OCI-LY7 (cell line): ENCODE measurements at regions not wholly inside any gene's neighbourhood (a gene's known extent, or its start where the extent isn't known, plus 50 kb on each side); places are given as distances from the start of the nearest gene placed in this dataset.
"Not testable (repeated sequence)": the region's sequence is repeated elsewhere in the genome, so short reads cannot be mapped to it uniquely, and the experiment has no call there.

ENCODE experiments used
- BruUV-seq: library from RNA; stranded (reverse); fragments of 400-500 nt; replicated peaks from 2 replicates; lab custom pipeline; 2021; lab: Mats Ljungman, UMichigan
- CTCF ChIA-PET: fragments of 300-600 bp; sonication (Branson Sonifier 250); formaldehyde crosslinking; loops from one replicate; lab custom pipeline; 2022; ENCODE audit warnings: antibody characterized with exemption; ENCODE audit not compliant: unreplicated experiment; lab: Charles Lee
- POLR2A ChIA-PET: fragments of 300-600 bp; sonication (Branson Sonifier 250); formaldehyde crosslinking; loops from one replicate; lab custom pipeline; 2022; ENCODE audit warnings: antibody characterized with exemption; lab: Charles Lee
- DNase-seq: peaks from one replicate; pipeline ENCODE4 v3.0.0-alpha.2; 2015; ENCODE audit warnings: low spot score
- H2AFZ ChIP-seq: fragments of 200-600 bp; sonication (generic), shearing (Covaris generic); 2 replicates; pipeline ENCODE4 v1.6.1; 2014; ENCODE audit warnings: mild to moderate bottlenecking, antibody characterized with exemption, low read length, moderate library complexity
- H3K27ac ChIP-seq: fragments of 200-600 bp; sonication (generic); 2 replicates; pipeline ENCODE4 v1.5.1; 2014; ENCODE audit warnings: mixed run types, low read depth, mild to moderate bottlenecking, moderate library complexity, low read length, inconsistent platforms; ENCODE audit not compliant: poor library complexity, severe bottlenecking
- H3K36me3 ChIP-seq: fragments of 200-600 bp; sonication (generic); 2 replicates; pipeline ENCODE4 v1.6.1; 2014; ENCODE audit warnings: mild to moderate bottlenecking, antibody characterized with exemption, low read length, moderate library complexity, mixed read lengths; ENCODE audit not compliant: insufficient read depth
- H3K4me1 ChIP-seq: fragments of 200-600 bp; sonication (generic); 2 replicates; pipeline ENCODE4 v1.5.1; 2014; ENCODE audit warnings: mild to moderate bottlenecking, low read length; ENCODE audit not compliant: insufficient read depth, poor library complexity, severe bottlenecking
- H3K4me2 ChIP-seq: fragments of 200-600 bp; sonication (generic); 2 replicates; pipeline ENCODE4 v1.6.1; 2014; ENCODE audit warnings: mild to moderate bottlenecking, low read length
- H3K4me3 ChIP-seq: fragments of 200-600 bp; sonication (generic); 2 replicates; pipeline ENCODE4 v1.5.1; 2014; ENCODE audit warnings: mild to moderate bottlenecking, low read depth, low read length; ENCODE audit not compliant: poor library complexity, severe bottlenecking
- H3K79me2 ChIP-seq: fragments of 200-600 bp; sonication (generic); 2 replicates; pipeline ENCODE4 v1.6.1; 2016; ENCODE audit warnings: low read depth, mild to moderate bottlenecking, low read length, moderate library complexity, mixed read lengths; ENCODE audit not compliant: insufficient read depth
- H3K9me2 ChIP-seq: fragments of 200-600 bp; sonication (generic); 2 replicates; pipeline ENCODE4 v1.6.1; 2016; ENCODE audit warnings: mild to moderate bottlenecking, low read length, mixed read lengths; ENCODE audit not compliant: insufficient read depth
- H3K9me3 ChIP-seq: fragments of 200-600 bp; sonication (generic); 2 replicates; pipeline ENCODE4 v1.6.1; 2014; ENCODE audit warnings: mild to moderate bottlenecking, mixed run types, low read length, mixed read lengths
- H4K20me1 ChIP-seq: fragments of 200-600 bp; sonication (generic); 2 replicates; pipeline ENCODE4 v1.6.1; 2014; ENCODE audit warnings: mild to moderate bottlenecking, antibody characterized with exemption, low read length, moderate library complexity, mixed read lengths; ENCODE audit not compliant: insufficient read depth
- intact Hi-C: fragments of 100-400 bp; cut with micrococcal nuclease; formaldehyde crosslinking; loops from one replicate; pipeline ENCODE4 v1.10.0; 2022; ENCODE audit not compliant: unreplicated experiment

- H3K4me1 ChIP-seq, H3K27ac ChIP-seq, H3K9me2 ChIP-seq, H3K79me2 ChIP-seq, H3K4me3 ChIP-seq, H3K9me3 ChIP-seq, H3K36me3 ChIP-seq, CTCF ChIA-PET, DNase-seq, H2AFZ ChIP-seq, BruUV-seq, H3K4me2 ChIP-seq, H4K20me1 ChIP-seq, POLR2A ChIA-PET, intact Hi-C loops: not testable (repeated sequence)
These were observed 302.2 kb downstream of the ZNF37A start for GRCh38 chr10:38396178-38396954.

DNA sequence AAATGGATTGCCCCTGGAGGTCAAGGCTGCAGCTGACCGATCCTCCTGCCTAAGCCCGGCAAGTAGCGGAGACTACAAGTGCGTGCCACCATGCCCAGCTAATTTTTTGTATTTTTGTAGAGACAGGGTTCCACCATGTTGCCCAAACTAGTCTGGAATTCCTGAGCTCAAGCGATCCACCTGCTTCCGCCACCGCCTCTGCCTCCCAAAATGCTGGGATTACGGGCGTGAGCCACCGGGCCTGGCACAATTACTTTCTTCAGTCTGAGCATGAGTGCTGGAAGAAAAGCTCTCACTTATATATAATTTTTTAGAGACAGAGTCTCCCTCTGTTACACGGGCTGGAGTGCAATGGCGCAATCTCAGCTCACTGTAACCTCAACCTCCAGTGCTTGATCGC lies 307.4 kb downstream of the ZNF37A start:
- CTCF ChIA-PET, DNase-seq, H3K9me3 ChIP-seq, H3K27ac ChIP-seq, H3K9me2 ChIP-seq, intact Hi-C loops, H3K4me1 ChIP-seq, H4K20me1 ChIP-seq, H2AFZ ChIP-seq, H3K79me2 ChIP-seq, H3K36me3 ChIP-seq, BruUV-seq: not testable (repeated sequence)
- Histone ChIP-seq H3K4me2 (peak overlapping the region; percentile 38), H3K4me3 (peak overlapping the region; percentile 70)
- POLR2A ChIA-PET = interaction anchor here (1.3 kb wide), 1 partner anchor 426 kb away, joined by 4 read pairs; no protein-coding TSS in a partner anchor

DNA sequence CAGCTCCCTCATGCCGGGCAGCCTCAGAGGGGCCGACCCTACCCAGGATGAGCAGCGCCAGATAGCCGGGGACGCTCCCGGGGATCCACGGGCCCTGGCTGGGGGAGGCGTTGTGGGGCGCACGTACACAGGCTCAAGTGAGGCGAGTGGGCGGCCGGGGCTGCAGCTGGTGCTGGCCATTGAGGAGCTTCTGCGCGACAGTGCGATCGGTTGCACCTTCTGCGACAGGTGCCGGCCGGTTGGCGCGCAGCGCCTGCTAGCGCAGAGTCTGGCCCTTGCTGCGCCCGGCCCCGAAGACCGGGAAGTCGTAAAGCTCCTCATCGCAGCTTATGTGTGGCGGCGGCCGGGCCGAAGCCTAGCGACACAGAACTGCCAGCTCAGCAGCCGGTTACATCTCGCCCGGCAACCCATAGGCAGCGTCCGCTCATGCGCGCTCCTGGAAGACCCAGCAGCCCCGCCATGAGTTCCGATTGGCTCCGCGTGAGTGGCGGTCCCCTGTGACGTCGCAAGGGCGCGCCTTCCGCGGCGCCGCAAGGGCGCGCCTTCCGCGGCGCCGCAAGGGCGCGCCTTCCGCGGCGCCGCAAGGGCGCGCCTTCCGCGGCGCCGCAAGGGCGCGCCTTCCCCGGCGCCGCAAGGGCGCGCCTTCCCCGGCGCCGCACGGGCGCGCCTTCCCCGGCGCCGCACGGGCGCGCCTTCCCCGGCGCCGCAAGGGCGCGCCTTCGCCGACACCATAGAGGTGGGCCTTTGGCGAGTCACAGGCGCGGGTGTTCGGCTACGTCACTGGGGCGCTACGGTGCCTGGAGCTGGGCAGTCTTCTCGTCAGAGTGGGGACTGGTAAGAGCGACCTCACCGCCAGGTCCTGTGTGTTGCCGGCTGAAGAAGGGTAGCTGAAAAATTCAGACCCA lies 308.6 kb downstream of the ZNF37A start:
- H3K36me3 ChIP-seq, CTCF ChIA-PET: not testable (repeated sequence)
- POLR2A ChIA-PET = interaction anchor here (1.3 kb wide), 1 partner anchor 427 kb away, joined by 4 read pairs; no protein-coding TSS in a partner anchor

DNA sequence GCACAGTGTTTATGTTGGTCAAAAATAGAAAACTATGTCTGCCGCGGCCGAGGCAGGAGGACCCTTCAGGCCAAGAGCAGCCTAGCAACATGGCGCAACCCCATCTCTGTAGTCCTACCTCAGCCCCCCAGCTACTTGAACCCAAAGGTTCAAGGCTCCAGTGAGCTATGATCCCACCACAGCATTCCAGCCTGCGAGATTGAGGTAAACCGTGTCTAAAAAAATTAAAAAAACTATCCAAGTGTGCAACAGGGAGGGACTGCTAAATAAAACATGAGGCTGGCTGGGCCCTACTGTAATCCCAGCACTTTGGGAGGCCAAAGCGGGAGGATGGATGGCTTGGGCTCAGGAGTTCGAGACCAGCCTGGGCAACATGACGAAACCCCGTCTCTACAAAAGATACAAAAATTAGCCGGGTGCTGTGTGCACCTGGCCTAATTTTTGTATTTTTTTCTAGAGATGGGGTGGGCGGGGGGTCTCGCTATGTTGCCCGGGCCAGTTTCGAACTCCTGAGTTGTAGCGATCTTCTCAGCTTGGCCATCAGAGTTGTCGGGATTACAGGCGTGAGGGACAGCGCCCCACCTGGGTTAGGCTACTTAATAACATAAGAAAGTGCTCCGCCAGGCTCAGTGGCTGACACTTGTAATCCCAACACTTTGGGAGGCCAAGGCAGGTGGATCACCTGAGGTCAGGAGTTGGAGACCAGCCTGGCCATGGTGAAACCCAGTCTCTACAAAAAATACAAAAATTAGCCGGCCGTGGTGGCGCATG lies 309.4 kb downstream of the ZNF37A start:
- intact Hi-C loops = loop anchor here (2.0 kb wide), 1 partner anchor 427 kb away; the partner anchor contains the start of gene ZNF25
- H3K9me3 ChIP-seq, H3K9me2 ChIP-seq, H4K20me1 ChIP-seq, DNase-seq, POLR2A ChIA-PET, H3K4me1 ChIP-seq, H3K36me3 ChIP-seq, H3K79me2 ChIP-seq, CTCF ChIA-PET: not testable (repeated sequence)
- 0 out of 2 replicates have a peak overlapping the region, but pooled peaks have one; percentile 14 for H2AFZ ChIP-seq
- TSS peak; percentile 87 for BruUV-seq
- peak overlapping the region; percentile 52 for H3K4me2 ChIP-seq
- peak overlapping the region; percentile 73 for H3K27ac ChIP-seq
- peak overlapping the region; percentile 67 for H3K4me3 ChIP-seq

More for the DNA sequence above, 308.6 kb downstream of the ZNF37A start:
- Histone ChIP-seq H2AFZ (0 out of 2 replicates have a peak overlapping the region, but pooled peaks have one; percentile 36), H3K4me3 (peak overlapping the region; percentile 70), H3K4me2 (peak overlapping the region; percentile 52), H3K27ac (peak overlapping the region; percentile 77)
- H3K9me3 ChIP-seq, H3K4me1 ChIP-seq, H3K79me2 ChIP-seq, H3K9me2 ChIP-seq, H4K20me1 ChIP-seq: not testable (repeated sequence)
- intact Hi-C loops = loop anchor here (2.0 kb wide), 1 partner anchor 426 kb away; the partner anchor contains the start of gene ZNF25
- DNase-seq = peak; percentile 90
- TSS peak; percentile 58 for BruUV-seq

DNA sequence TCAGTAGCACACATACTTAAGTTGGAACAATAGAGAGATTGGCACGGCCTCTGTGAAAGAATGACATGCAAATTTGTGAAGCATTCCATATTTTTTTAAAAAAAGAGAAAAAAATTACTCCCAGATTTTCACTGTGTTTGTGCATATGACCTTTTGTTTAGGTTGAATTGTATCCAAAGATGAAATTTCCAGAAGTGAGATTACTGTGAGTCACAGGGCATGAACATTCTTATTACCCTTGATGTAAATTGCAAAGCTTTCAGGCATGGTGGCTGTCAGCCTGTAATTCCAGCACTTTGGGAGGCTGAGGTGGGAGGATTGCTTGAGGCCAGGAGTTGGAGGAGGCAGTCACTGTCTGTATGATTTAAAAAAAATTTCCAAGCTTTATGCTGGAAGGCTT lies 329.5 kb downstream of the ZNF37A start:
- intact Hi-C loops, H3K4me2 ChIP-seq, H4K20me1 ChIP-seq, H3K9me3 ChIP-seq, CTCF ChIA-PET, H2AFZ ChIP-seq, H3K4me1 ChIP-seq, DNase-seq, H3K9me2 ChIP-seq, H3K36me3 ChIP-seq, POLR2A ChIA-PET, H3K27ac ChIP-seq, BruUV-seq, H3K79me2 ChIP-seq, H3K4me3 ChIP-seq: not testable (repeated sequence)
